ENCODE measurements at regions not wholly inside any gene's neighbourhood (a gene's known extent, or its start where the extent isn't known, plus 50 kb on each side); places are given as distances from the start of the nearest gene placed in this dataset.
A peak's percentile ranks its signal among the peaks of the same experiment; 100 is the strongest.

GRCh38 chr4:13851085-13851940, 223.8 kb upstream of the BOD1L1 start:
- DNase-seq, result no peak

- no peak for DNase-seq
These were observed 224.9 kb upstream of the BOD1L1 start for GRCh38 chr4:13852411-13852810.

GRCh38 chr4:13856387-13856786, 228.9 kb upstream of the BOD1L1 start:
- no peak for DNase-seq

GRCh38 chr4:13857397-13857796, 229.9 kb upstream of the BOD1L1 start:
- no peak for DNase-seq

GRCh38 chr4:13857800-13858199, 230.3 kb upstream of the BOD1L1 start:
- no peak for DNase-seq

- DNase-seq, result no peak
These were observed 231.9 kb upstream of the BOD1L1 start for GRCh38 chr4:13859423-13859822.

- DNase-seq, result no peak
These were observed 232.6 kb upstream of the BOD1L1 start for GRCh38 chr4:13860126-13860525.

GRCh38 chr4:13865871-13866669, 238.5 kb upstream of the BOD1L1 start:
- DNase-seq, result no peak

GRCh38 chr4:13866881-13867280, 239.4 kb upstream of the BOD1L1 start:
- no peak for DNase-seq

GRCh38 chr4:13872155-13872554, 244.6 kb upstream of the BOD1L1 start:
- no peak for DNase-seq

GRCh38 chr4:13872955-13873354, 245.4 kb upstream of the BOD1L1 start:
- DNase-seq, result no peak

GRCh38 chr4:13875181-13875580, 247.7 kb upstream of the BOD1L1 start:
- no peak for DNase-seq

GRCh38 chr4:13876131-13876530, 248.6 kb upstream of the BOD1L1 start:
- DNase-seq, result no peak

- no peak for DNase-seq
These were observed 249.4 kb upstream of the BOD1L1 start for GRCh38 chr4:13876940-13877339.

GRCh38 chr4:13877626-13878025, 250.1 kb upstream of the BOD1L1 start:
- DNase-seq, result no peak

GRCh38 chr4:13881892-13882291, 254.4 kb upstream of the BOD1L1 start:
- no peak for DNase-seq

- peak in 1 of 2 experiments; percentile 15 for DNase-seq
These were observed 259.5 kb upstream of the BOD1L1 start for GRCh38 chr4:13887010-13887409.

GRCh38 chr4:13888112-13888511, 260.6 kb upstream of the BOD1L1 start:
- no peak for DNase-seq

GRCh38 chr4:13891544-13891939, 264.0 kb upstream of the BOD1L1 start:
- DNase-seq, result no peak

- no peak for DNase-seq
These were observed 265.2 kb upstream of the BOD1L1 start for GRCh38 chr4:13892739-13893105.

- no peak for DNase-seq
These were observed 265.7 kb upstream of the BOD1L1 start for GRCh38 chr4:13893211-13893610.

GRCh38 chr4:13893987-13894386, 266.5 kb upstream of the BOD1L1 start:
- no peak for DNase-seq

- DNase-seq, result no peak
These were observed 273.3 kb upstream of the BOD1L1 start for GRCh38 chr4:13900780-13901179.

- no peak for DNase-seq
These were observed 274.6 kb upstream of the BOD1L1 start for GRCh38 chr4:13902146-13902545.

Data from NCI-H2081 (cell line).